DMS153 (cell line): ENCODE measurements at regions not wholly inside any gene's neighbourhood (a gene's known extent, or its start where the extent isn't known, plus 50 kb on each side); places are given as distances from the start of the nearest gene placed in this dataset.

Source experiments
- DNase-seq: peaks from one replicate; lab custom pipeline; 2025; lab: John Stamatoyannopoulos, UW

- no peak for DNase-seq
Observed at GRCh38 chr4:184879271-184879670, 53.5 kb upstream of the ACSL1 start.

GRCh38 chr4:184882276-184882675 is 56.5 kb upstream of the ACSL1 start:
- no peak for DNase-seq

- no peak for DNase-seq
Observed at GRCh38 chr4:184883024-184883423, 57.3 kb upstream of the ACSL1 start.

- DNase-seq: no peak
Observed at GRCh38 chr4:184884883-184885282, 59.1 kb upstream of the ACSL1 start.

- DNase-seq: no peak
Observed at GRCh38 chr4:184885602-184886001, 59.8 kb upstream of the ACSL1 start.

GRCh38 chr4:184887333-184887732 is 61.6 kb upstream of the ACSL1 start:
- no peak for DNase-seq

- DNase-seq: no peak
Observed at GRCh38 chr4:184887947-184888346, 62.2 kb upstream of the ACSL1 start.

- no peak for DNase-seq
Observed at GRCh38 chr4:184889666-184890335, 64.0 kb upstream of the ACSL1 start.

GRCh38 chr4:184890499-184890898 is 64.7 kb upstream of the ACSL1 start:
- no peak for DNase-seq

- no peak for DNase-seq
Observed at GRCh38 chr4:184891816-184892397, 66.1 kb upstream of the ACSL1 start.

- DNase-seq: no peak
Observed at GRCh38 chr4:184892999-184893398, 67.2 kb upstream of the ACSL1 start.

GRCh38 chr4:184893801-184894571 is 68.2 kb upstream of the ACSL1 start:
- no peak for DNase-seq

GRCh38 chr4:184895012-184895695 is 69.4 kb upstream of the ACSL1 start:
- DNase-seq: no peak

- no peak for DNase-seq
Observed at GRCh38 chr4:184896868-184897715, 71.3 kb upstream of the ACSL1 start.

GRCh38 chr4:184897895-184898294 is 72.1 kb upstream of the ACSL1 start:
- no peak for DNase-seq

- no peak for DNase-seq
Observed at GRCh38 chr4:184898793-184899192, 73.0 kb upstream of the ACSL1 start.

GRCh38 chr4:184899261-184900134 is 73.7 kb upstream of the ACSL1 start:
- peak; percentile 9 for DNase-seq

- DNase-seq: no peak
Observed at GRCh38 chr4:184900184-184900583, 74.4 kb upstream of the ACSL1 start.

GRCh38 chr4:184902550-184902949 is 76.8 kb upstream of the ACSL1 start:
- no peak for DNase-seq

GRCh38 chr4:184906480-184907097 is 80.8 kb upstream of the ACSL1 start:
- no peak for DNase-seq
